IPS-NIHi11 (cell line): ENCODE measurements at regions not wholly inside any gene's neighbourhood (a gene's known extent, or its start where the extent isn't known, plus 50 kb on each side); places are given as distances from the start of the nearest gene placed in this dataset.

Experiments
- DNase-seq: peaks from one replicate; pipeline ENCODE4 v3.0.0; 2012; ENCODE audit warnings: mixed read lengths, low spot score

DNA sequence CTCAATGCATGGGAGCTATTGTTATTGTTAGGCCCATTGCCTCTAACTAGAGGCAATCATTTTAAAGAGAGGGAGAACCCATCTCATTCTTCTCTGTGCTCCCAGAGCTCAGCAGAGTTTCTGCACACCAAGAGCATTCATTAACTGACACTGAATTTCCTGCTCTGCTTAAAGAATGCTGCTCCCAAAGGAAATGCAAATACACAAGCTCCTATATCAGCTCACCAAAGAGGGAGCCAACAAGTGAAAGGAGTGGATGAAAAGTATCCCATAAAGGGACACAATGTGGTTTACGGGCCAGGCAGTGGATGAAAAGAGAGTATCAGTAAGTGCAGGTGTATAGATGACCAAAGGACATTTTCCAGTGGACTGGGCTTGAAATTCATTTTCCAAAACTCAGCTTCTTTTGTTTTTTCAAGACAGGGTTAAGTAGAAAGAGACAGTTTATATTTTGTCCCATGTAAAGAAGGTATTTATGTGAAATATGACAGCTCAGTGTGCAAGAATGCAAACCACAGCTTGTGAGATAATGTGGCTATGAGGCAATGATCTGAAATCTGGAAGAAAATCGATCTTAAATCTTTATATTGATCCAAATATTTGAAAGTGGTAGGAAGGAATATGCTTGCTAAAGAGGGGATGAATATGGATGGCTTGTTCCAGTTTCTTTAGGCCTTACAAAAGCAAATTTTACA, 207.7 kb upstream of the CAMK1G start:
- DNase-seq: peak; percentile 19

- no peak for DNase-seq
Measured at GRCh38 chr1:209376774-209377173, 206.7 kb upstream of the CAMK1G start.

DNA sequence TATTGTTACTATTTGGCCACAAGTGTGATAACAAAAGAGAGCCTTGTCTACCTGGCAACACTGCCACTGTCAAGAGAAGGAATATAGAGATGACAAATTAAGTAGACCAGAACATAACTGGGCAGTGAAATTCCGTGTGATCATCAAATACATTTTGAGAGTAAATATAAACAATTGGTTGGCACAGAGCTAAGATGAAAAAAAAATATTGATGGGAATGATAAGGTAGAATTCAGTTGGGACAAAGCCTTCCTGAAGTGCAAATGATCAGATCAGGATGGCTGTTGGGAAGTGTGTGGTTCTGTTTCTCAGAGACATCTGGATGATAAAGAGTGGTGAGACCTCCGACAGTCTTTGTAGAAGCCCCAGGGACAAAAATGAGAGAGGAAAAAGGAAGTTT, 205.5 kb upstream of the CAMK1G start:
- DNase-seq: no peak

DNA sequence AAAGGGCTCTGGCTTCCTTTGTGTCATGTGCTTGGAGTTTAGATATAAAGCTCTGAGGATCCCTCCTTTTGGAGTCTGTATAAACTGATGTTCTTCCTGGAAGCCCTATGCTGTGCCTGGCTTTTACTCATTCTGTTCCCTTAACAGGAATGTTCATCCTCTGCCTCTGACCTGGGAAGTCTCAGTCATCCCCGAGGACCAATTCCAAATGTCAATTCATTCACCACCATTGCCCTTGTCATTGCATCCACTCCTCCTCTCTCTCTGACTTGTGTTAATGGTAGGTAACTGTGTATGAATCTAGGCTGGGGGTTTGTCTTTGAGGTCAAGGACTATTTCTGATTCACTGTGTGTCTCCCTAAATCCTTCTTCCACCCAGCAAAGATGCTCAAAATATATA, 204.2 kb upstream of the CAMK1G start:
- DNase-seq: no peak

- DNase-seq: no peak
Measured at GRCh38 chr1:209380420-209380819, 203.1 kb upstream of the CAMK1G start.

DNA sequence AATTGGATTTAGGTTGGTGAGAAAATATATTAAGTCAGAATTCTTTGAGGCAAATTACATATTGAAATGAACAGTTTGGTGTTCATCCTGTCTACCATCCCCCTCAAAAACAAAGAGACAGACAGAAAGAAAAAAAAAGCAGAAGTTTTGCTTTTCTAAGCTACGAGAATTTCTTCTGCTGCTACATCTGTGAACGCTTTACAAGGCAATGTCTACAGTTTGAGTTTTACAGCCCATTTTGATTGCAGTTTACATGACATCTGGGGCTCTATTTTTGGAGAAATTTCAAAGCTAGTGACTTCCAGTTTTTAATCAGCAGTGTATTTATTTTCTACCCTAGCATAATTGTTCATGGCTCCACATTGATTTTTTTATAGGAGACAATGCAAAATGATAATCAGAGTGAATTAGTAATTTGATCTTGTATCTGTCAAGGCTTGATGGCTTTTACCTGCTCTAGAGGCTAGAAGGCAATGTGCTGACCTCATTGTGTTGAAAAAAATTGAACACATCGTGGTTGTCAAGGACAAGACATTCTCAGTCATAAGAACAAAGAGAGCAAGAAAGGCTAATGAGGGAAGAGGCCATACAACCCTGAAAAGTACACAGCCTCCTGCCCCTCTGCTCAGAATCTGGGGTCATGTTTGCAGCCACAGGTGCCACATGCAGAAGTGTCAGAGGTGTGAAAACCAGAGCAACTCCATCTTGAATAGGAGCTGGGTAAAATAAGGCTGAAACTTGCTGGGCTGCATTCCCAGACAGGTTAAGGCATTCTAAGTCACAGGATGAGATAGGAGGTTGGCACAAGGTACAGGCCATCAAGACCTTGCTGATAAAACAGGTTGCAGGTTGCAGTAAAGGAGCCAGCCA, 201.0 kb upstream of the CAMK1G start:
- no peak for DNase-seq

DNA sequence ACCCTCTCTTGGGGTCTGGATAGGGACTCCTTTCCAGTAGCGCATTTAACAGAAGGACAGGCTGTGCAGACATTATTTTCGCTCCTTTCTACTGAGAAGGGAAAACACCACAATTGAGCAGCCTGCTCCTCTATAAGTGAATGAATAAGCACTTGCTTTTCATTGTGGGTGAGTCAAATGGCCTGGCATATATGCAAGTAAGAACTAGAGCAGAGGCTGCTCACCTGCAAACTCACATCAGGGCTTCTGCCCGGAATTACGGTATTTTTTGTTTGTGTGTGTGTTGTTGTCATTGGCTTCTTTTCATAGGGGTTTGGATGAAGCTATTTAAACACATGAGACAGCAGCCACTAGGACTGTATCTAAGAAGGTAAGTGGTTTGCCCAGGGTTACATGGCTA, 200.1 kb upstream of the CAMK1G start:
- DNase-seq: no peak

DNA sequence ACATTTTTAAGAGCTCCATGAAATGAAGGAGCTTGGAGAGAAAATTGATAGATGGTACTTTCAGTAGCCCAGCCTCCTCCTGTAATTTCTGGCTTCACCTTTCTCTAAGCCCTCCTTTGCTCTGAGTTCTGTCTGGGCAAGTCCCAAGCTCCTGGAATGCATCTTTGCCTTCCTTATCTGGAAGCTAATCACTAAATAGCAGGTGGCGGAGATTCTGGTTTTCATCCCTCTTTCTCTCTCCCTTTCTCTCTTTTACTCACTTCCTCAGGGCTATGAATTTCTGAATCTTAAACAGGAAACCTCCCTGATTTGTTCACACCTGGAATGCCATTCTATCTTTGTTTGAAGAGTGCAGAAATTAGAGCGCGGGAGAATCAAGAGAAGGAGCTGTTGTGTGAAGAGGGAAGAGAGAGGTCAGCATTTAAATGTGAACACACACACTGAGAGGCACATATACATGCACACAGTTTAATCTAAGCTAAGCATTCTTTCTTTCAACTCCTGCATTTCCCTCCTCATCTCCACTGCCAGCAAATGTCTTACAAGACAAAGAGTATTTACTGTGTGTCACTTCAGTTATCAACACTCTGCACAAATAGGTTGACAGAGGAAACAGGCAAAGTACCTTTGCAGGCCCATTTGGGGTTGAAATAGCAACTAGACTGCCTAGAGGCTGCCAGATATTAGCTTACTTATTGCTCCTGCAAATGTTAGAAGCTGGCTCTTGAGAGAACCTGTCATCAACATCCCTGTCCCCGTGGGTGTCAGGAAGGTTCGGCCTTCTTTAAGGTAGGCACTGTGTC, 199.4 kb upstream of the CAMK1G start:
- DNase-seq: no peak

GRCh38 chr1:209384710-209385550, 198.6 kb upstream of the CAMK1G start:
- no peak for DNase-seq

DNA sequence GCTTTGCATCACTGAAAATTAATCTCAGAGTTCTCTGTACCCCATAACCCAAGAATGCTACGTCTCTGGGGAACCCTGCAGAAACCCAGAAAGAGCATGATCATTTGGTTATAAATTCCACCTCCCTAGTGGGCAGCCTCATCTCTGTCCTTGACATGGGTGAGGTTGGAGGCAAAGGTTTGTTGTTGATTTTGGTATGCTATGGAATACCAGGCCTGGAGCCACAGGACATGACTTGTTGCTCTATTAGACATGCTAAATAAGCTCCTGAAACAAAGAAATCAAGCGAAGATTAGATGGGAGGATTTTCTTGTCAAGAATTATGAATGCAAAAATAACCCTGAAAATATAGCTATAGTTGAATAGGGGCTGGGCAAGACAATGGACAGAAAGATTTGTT, 197.4 kb upstream of the CAMK1G start:
- DNase-seq: no peak

GRCh38 chr1:209387271-209387968, 196.1 kb upstream of the CAMK1G start:
- no peak for DNase-seq

- DNase-seq: no peak
Measured at GRCh38 chr1:209387969-209388329, 195.6 kb upstream of the CAMK1G start.

DNA sequence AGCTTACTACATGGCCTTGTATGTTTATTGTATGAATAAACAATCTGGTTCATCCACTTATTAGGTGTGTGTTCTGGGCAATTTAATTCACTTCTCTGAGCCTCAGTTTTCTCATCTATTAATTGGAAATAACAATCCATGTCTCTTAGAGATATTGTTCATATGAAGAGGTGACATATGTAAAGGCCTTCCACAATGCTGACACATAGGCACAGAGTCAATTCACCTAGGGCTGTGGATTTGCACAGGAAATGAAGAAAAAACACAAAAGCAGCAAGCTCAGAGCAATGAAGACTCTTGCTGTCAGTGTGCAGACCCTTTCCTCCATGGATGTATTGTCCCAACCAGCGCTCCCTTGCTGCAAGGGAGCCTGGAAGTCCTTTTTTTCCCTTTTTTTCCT, 195.2 kb upstream of the CAMK1G start:
- DNase-seq: no peak

GRCh38 chr1:209389258-209389657, 194.3 kb upstream of the CAMK1G start:
- no peak for DNase-seq

GRCh38 chr1:209389975-209390374, 193.5 kb upstream of the CAMK1G start:
- no peak for DNase-seq

DNA sequence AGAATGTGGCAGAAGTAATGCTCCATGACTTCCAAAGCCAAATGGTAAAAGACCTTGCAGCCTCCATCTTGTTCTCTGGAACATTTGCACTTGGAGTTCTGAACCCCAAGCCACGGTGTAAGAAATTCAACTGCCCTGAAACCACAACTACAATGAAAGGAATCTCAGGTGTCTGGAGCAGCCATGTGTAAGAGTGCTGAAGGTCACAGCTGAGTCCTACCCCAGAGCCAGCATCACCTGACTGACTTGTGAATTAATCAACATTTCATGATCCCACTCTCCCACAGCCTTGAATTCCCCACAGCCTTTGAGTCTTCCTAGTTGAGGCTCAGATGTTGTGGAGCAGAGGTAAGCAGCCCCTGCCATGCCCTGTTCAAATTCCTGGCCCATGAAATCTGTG, 192.8 kb upstream of the CAMK1G start:
- no peak for DNase-seq

DNA sequence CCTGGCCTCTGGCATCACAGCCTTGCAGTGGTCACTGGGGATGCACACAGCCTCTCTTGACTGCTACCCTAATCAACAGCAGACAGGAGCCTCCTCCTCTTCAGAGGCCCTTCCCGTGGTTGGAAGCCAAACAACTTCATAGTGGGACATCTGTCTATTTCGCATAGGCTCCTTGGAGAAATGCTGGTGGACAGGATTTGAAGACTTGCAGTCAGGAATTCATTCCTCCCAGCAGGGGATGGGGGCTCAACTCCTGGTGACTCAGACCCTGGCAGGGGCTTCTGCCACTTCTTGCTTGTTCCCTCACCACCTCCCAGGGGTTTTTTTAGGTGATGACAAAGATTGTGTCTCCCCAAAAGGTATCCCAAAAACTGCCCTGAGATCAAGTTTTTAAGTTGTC, 191.7 kb upstream of the CAMK1G start:
- DNase-seq: no peak

DNA sequence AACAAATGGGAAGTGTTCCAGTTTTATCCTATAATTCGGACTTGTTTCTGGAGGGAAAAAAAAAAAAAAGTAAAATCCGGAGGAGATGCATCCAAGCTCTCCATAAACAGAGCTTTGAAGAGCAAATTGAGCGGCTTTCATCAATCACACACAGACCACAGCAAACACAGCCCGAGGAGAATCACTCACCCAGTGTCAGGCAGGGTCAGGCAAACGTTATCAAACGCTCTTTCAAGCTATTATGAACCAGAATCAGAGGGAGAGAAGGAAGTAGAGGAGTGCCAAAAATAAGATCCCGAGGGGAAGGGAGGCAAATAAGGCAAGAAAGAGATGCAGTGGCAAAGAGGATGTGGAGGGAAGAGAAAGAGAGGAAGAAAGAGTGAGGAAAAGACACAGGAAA, 188.3 kb upstream of the CAMK1G start:
- no peak for DNase-seq

DNA sequence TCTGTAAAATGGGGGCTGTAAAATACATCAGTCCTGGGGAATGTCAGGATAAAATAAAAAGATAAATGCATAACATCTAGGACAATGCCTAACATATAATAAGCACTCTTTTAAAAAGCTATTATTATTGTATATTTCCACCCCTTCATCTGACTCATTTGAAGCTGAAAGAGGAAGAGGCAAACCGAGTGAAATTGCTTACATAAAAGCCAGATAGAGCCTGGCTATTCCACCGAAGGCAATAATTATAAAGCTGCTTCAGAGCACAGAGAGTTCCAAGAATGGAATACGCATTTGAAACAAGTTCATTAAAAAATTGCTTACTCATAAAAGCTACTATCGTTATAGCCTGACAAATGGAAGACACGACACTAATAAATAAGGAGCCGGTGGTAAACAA, 186.1 kb upstream of the CAMK1G start:
- no peak for DNase-seq

GRCh38 chr1:209397910-209398309, 185.6 kb upstream of the CAMK1G start:
- no peak for DNase-seq

- peak; percentile 40 for DNase-seq
Measured at GRCh38 chr1:209398313-209398991, 185.1 kb upstream of the CAMK1G start.
